Activated CD4-positive, alpha-beta T cell treated with anti-CD3 and anti-CD28 coated beads, Interleukin-2, amount 50 U/mL, for 1 hour (primary cell): ENCODE measurements at regions not wholly inside any gene's neighbourhood (a gene's known extent, or its start where the extent isn't known, plus 50 kb on each side); places are given as distances from the start of the nearest gene placed in this dataset.
"Not testable (repeated sequence)": the region's sequence is repeated elsewhere in the genome, so short reads cannot be mapped to it uniquely, and the experiment has no call there.

Source experiments
- DNase-seq: peaks from one replicate; pipeline ENCODE4 v3.0.0-alpha.2; 2020

DNA sequence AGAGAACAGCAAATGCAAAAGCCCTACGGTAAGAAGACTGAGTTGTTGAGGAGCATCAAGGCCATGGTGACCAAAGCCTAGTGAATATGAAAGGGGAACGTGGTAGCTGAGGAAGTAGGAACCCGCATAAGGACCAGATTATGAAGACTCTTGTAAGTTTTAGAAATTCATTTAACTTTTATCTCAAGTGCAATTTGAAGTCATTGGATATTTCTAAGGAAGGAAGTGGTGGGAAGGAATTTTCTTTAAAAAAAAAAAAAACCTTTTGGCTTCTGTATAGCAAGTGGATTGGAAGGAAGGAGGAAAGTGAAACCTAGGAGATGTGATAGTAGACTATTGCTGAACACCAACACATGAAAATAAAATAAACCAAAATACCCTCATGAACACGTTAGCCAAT lies 119.0 kb downstream of the TNFSF18 start:
- DNase-seq = no peak

- DNase-seq = no peak
Observed at GRCh38 chr1:172932981-172933380, 117.8 kb downstream of the TNFSF18 start.

GRCh38 chr1:172934417-172934762 lies 116.4 kb downstream of the TNFSF18 start:
- DNase-seq = no peak

DNA sequence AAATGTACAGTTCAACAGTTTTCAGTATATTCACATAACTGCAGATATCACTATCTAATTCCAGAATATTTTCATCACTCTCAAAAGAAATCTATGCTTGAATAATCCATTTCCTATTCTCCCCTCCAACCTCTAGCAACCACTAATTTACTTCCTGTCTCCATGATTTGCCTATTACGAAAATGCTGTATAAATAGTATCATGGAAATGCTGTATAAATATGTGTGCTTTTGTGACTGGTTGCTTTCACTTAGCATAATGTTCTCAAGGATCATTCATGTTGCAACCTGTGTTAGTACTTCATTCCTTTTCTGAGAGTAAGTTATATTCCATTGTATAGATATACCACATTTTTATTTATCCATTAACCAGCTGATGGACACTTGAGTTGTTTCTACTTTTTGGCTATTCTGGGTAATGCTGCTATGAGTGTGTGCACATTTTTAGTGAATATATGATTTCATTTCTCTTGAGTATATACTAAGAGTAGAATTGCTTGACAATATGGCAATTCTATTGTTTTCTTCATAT lies 115.6 kb downstream of the TNFSF18 start:
- DNase-seq = no peak

- no peak for DNase-seq
Observed at GRCh38 chr1:172936088-172936645, 114.6 kb downstream of the TNFSF18 start.

GRCh38 chr1:172938681-172939080 lies 112.1 kb downstream of the TNFSF18 start:
- no peak for DNase-seq

GRCh38 chr1:172939475-172939874 lies 111.3 kb downstream of the TNFSF18 start:
- DNase-seq = no peak

DNA sequence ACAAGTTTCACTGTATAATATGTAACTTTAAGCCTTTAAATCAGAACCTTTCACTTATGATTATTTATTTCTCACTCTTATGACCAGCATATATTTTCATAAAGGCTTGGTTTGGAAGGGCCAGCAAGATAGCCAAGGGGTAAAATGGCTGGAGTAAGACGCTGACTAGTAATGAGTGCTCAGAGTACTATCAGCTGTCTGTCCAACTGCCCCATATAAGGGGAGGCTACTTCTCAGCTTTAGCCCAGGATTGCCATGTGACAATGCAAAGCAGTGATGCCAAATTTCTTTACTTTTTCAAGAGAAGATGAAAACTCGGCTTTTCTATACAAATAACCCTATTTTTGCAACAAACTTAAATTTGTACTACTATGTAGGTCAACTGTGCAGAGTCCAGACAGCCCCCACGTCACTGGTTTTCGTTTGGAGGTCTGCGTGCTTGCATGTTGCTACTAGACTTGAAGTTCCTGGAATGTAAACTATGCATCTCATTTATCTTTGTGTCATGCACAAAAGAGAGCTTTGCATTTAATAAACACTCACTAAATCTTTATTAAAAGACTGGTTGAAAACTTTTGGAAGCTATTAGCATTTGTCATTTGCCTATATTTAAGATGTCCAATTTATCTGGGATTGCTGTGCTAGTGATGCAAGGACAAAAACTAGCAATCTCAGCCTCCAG lies 110.4 kb downstream of the TNFSF18 start:
- DNase-seq = no peak

- no peak for DNase-seq
Observed at GRCh38 chr1:172941471-172941870, 109.3 kb downstream of the TNFSF18 start.

- DNase-seq = no peak
Observed at GRCh38 chr1:172941945-172942344, 108.8 kb downstream of the TNFSF18 start.

DNA sequence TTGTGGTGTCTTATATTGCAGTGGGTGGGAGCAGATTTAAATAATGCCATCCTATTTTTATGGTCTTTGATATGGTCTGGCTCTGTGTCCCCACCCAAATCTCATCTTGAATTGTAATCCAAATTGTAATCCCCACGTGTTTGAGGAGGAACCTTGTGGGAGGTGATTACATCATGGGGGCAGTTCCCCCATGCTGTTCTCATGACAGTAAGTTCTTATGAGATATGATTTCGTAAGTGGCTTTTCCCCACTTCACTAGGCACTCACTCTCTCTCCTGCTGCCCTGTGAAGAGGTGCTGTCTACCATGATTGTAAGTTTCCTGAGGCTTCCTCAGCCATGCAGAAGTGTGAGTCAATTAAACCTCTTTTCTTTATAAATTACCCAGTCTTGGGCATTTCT lies 107.6 kb downstream of the TNFSF18 start:
- not testable (repeated sequence) for DNase-seq

GRCh38 chr1:172944931-172945330 lies 105.8 kb downstream of the TNFSF18 start:
- DNase-seq = no peak

DNA sequence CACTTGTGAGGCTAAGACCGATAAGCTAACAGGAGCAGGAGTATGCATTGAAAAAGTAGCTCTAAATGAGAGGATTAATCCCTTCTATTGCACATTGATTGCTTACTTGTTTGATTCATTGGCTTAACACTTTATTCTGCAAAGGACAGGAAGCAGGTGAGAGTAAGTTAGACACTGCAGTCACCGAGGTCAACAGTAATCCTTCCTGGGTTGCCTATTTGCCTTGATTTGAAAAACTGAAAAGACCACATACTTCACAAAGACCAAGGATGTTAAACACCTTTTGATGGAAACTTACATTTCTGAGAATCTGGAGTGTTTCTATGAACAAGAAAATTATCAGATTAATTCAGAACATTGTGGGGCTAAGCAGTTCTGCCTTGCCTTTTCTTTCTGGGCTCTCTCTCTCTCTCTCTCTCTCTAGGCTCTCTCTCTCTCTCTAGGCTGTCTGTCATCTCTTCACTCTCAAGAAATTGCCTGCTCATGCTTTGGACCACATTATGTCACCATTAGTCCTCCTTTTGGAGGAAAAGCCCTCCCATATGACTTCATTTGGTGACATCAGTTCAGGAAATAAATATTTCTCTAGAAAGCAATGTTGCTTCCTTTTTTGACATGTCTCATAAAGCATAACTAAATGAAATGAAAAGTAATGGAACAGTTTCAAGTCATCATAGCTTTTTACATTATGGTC lies 103.8 kb downstream of the TNFSF18 start:
- no peak for DNase-seq

DNA sequence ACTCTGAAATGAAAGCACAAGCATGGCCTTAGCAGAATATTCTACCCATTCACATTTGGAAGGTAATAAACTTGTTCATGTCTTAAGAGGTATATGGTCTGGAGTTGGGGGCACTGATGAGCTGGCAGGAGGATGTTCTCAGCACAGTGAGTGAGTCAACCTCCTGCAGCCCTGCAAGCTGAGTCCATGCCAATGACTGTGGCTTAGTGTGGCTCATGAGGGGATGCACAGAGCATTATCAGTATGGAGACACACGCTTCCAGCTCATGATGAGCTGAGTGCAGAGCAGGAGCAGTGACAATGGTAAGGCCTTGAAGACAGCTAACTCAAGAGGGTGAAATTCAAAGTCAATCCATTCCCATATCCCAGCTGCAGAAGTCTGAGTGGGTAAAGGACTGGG lies 102.3 kb downstream of the TNFSF18 start:
- no peak for DNase-seq

GRCh38 chr1:172949096-172949495 lies 101.6 kb downstream of the TNFSF18 start:
- DNase-seq = no peak

GRCh38 chr1:172950528-172950927 lies 100.2 kb downstream of the TNFSF18 start:
- DNase-seq = no peak

- no peak for DNase-seq
Observed at GRCh38 chr1:172951730-172952365, 98.9 kb downstream of the TNFSF18 start.

DNA sequence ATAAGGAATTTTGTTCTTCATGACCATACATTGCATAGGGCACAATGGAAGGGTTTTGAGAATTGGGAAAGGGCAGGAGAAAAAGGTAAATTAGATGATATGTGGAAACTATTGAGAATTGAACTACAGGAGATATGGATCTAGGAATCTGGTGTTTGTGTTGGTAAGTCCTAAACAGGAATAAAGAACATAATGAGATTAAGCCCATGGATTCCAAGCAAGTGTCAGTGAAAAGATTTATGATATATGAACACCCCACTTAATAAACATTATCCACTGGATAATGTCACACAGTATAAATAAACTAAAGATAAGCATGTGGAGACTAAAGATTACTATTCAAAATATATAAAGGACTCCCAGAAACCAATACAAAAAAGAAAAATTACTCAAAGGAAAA lies 98.2 kb downstream of the TNFSF18 start:
- no peak for DNase-seq

DNA sequence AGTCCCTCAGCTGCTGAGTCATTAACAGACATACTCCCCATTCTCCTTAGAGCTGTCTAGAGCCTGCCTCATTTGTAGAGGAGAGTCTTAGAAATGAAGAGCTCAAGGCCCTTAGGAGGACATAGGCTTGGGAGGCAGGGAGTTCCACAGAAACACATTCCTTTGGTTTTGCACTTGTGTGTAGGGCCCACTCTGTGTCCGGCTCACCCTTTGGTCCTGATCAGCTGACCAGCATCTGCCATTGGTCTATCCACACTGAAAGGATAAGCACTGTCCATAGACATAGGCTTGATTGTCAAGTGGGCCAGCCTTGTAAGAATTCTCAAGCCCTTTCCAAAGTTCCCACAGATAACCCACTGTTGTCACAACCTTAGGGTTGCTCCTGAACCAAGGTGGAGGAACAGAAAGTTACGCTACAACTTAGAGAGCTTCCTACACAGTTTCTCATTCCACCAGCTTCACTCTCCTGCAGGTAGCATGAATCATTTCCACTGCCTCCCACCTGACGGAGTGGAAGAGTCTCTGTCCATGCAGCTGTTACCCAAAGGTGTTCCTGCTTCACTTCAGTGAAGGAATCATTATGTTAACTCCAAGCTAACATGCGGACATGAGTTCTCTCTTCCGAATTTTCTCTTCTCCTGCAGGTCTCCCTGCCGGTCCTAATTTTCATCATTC lies 96.1 kb downstream of the TNFSF18 start:
- no peak for DNase-seq

DNA sequence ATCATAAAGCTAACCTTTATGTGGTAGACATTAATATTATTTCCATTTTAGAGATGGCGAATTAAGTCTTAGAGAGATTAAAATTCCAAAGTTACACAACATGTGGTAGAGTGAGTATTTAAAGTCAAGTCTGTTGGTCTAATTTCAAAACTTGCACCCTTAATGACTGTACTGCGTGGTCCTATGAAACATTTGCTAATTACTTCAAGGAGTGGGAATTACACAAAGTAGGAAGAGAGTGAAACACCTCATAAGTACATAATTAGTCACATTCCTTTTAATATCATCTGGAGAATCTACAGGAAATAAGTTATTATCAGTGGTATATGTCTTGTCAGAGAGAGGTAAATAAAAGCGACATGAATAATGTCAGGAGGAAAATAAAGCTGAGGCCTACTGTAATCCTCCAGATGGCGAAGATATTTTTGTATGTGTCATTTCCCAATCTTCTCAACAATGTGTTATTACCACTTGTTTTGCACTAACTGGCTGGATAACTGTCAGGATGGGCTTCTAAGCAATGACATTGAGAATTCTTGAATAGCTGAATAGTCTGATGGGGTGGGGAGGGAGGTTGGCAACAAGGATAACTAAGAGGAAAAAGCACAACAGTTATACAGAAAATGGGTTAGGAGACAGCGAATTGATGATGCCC lies 95.5 kb downstream of the TNFSF18 start:
- no peak for DNase-seq

- no peak for DNase-seq
Observed at GRCh38 chr1:172956871-172957270, 93.9 kb downstream of the TNFSF18 start.

DNA sequence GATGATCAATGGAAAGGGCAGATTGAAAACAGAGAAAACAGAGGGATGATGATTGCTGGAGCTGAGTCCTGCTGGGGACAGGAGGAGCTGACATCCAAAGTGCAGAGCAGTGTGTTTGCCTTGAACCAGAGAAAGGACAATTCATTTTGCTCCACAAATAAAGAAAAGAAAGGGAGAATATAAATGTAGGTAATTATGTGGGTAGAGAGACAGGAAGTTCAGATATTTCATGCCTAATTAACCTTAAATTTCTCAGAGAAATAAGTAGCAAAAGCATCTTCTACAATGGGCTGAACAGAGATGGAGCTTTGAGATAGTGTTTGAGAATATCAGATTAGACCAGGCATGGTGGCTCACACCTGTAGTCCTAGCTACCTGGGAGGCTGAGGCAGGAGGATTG lies 93.2 kb downstream of the TNFSF18 start:
- DNase-seq = no peak

DNA sequence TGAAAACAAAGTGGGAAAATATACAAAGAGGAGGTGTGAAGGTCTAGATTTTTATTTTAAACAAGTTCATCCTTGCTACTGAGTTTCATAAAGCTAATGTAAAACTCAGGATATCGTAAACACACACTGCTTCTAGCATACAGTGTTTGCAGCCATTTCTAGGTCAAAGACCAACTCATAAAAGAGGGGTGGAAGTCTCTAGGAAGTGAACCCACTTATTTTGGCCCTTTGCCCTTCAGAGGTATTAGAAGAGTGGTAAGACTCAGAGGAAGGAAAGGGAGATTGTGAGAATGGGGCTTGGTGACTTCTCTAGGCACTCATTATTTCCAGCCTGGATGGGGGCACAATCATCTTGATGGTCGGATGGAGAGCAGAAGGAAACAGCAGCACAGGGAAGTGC lies 91.2 kb downstream of the TNFSF18 start:
- no peak for DNase-seq
